ENCODE measurements at regions not wholly inside any gene's neighbourhood (a gene's known extent, or its start where the extent isn't known, plus 50 kb on each side); places are given as distances from the start of the nearest gene placed in this dataset.

- no peak for TF ChIP-seq POLR2AphosphoS5 (IDR thresholded peaks at IDR 0.05)
- TF ChIP-seq CTCF (IDR thresholded peaks at IDR 0.05; ENCODE audit: poor library complexity, severe bottlenecking): no peak
Observed at GRCh38 chr14:71536015-71536740, 396.1 kb upstream of the RGS6 start.
